ENCODE measurements at regions not wholly inside any gene's neighbourhood (a gene's known extent, or its start where the extent isn't known, plus 50 kb on each side); places are given as distances from the start of the nearest gene placed in this dataset.

GRCh38 chr7:136079934-136080333 is 102.8 kb upstream of the MTPN start:
- ATAC-seq (no peak), DNase-seq (no peak)
- in situ Hi-C loops (cut with MboI; ENCODE audit: low sequenced_read_pairs in 4 of 4) = no loop called here
- TF ChIP-seq POLR2A (IDR thresholded peaks at IDR 0.05) (no peak), CTCF (IDR thresholded peaks at IDR 0.05 in 4 of 5, conservative IDR thresholded peaks at IDR 0.05 in 1 of 5) (no peak)
- H3K4me1 ChIP-seq = peaks cover 0 to 17% of the 10 kb centered on the region in 2 donors
- H3K27ac ChIP-seq = peak overlapping the region in 3 of 4 donors; percentile 33 to 70 (median 38)
- H3K36me3 ChIP-seq = no peaks in the 10 kb centered on the region
- no peaks in the 10 kb centered on the region for H3K9me3 ChIP-seq
- H3K27me3 ChIP-seq = no peaks in the 10 kb centered on the region
- H3K4me3 ChIP-seq = no peak overlapping the region
- intact Hi-C loops (cut with DNase I; ENCODE audit: low total_unique reads) = no loop called here

GRCh38 chr7:136079478-136079892 is 102.3 kb upstream of the MTPN start:
- Histone ChIP-seq H3K4me3 (no peak overlapping the region), H3K36me3 (no peaks in the 10 kb centered on the region), H3K27ac (peak overlapping the region in 3 of 4 donors; percentile 33 to 70 (median 38)), H3K4me1 (peaks cover 0 to 17% of the 10 kb centered on the region in 2 donors), H3K9me3 (no peaks in the 10 kb centered on the region), H3K27me3 (no peaks in the 10 kb centered on the region)
- DNase-seq (no peak), ATAC-seq (peak; percentile 82 to 83)
- TF ChIP-seq POLR2A (IDR thresholded peaks at IDR 0.05) = no peak
- no peak for TF ChIP-seq CTCF (IDR thresholded peaks at IDR 0.05 in 4 of 5, conservative IDR thresholded peaks at IDR 0.05 in 1 of 5)
- in situ Hi-C loops (cut with MboI; ENCODE audit: low sequenced_read_pairs in 4 of 4) (no loop called here), intact Hi-C loops (cut with DNase I; ENCODE audit: low total_unique reads) (no loop called here)

- H3K9me3 ChIP-seq = no peaks in the 10 kb centered on the region
- H3K27me3 ChIP-seq = no peaks in the 10 kb centered on the region
- peak overlapping the region in 2 of 4 donors; percentile 38 to 70 for H3K27ac ChIP-seq
- in situ Hi-C loops (cut with MboI; ENCODE audit: low sequenced_read_pairs in 4 of 4) (no loop called here), intact Hi-C loops (cut with DNase I; ENCODE audit: low total_unique reads) (no loop called here)
- no peak for TF ChIP-seq CTCF (IDR thresholded peaks at IDR 0.05 in 4 of 5, conservative IDR thresholded peaks at IDR 0.05 in 1 of 5)
- no peak for TF ChIP-seq POLR2A (IDR thresholded peaks at IDR 0.05)
- H3K36me3 ChIP-seq = no peaks in the 10 kb centered on the region
- DNase-seq = no peak
- no peak for ATAC-seq
- H3K4me3 ChIP-seq = no peak overlapping the region
- H3K4me1 ChIP-seq = peaks cover 0 to 17% of the 10 kb centered on the region in 2 donors
These were observed 101.9 kb upstream of the MTPN start for GRCh38 chr7:136079066-136079465.

GRCh38 chr7:136078630-136079029 is 101.5 kb upstream of the MTPN start:
- in situ Hi-C loops (cut with MboI; ENCODE audit: low sequenced_read_pairs in 4 of 4) = no loop called here
- peak overlapping the region in 1 of 4 donors; percentile 70 for H3K27ac ChIP-seq
- intact Hi-C loops (cut with DNase I; ENCODE audit: low total_unique reads) = no loop called here
- H3K4me3 ChIP-seq = no peak overlapping the region
- no peak for ATAC-seq
- no peak for DNase-seq
- no peaks in the 10 kb centered on the region for H3K36me3 ChIP-seq
- no peaks in the 10 kb centered on the region for H3K9me3 ChIP-seq
- TF ChIP-seq CTCF (IDR thresholded peaks at IDR 0.05 in 4 of 5, conservative IDR thresholded peaks at IDR 0.05 in 1 of 5) (no peak), POLR2A (IDR thresholded peaks at IDR 0.05) (no peak)
- H3K4me1 ChIP-seq = peaks cover 0 to 17% of the 10 kb centered on the region in 2 donors
- H3K27me3 ChIP-seq = no peaks in the 10 kb centered on the region

- TF ChIP-seq POLR2A (IDR thresholded peaks at IDR 0.05) (no peak), CTCF (IDR thresholded peaks at IDR 0.05 in 4 of 5, conservative IDR thresholded peaks at IDR 0.05 in 1 of 5) (no peak)
- Histone ChIP-seq H3K36me3 (no peaks in the 10 kb centered on the region), H3K9me3 (no peaks in the 10 kb centered on the region), H3K27me3 (no peaks in the 10 kb centered on the region), H3K4me3 (no peak overlapping the region), H3K4me1 (peaks cover 0 to 17% of the 10 kb centered on the region in 2 donors), H3K27ac (no peak overlapping the region)
- intact Hi-C loops (cut with DNase I; ENCODE audit: low total_unique reads) (no loop called here), in situ Hi-C loops (cut with MboI; ENCODE audit: low sequenced_read_pairs in 4 of 4) (no loop called here)
- ATAC-seq (no peak), DNase-seq (no peak)
These were observed 99.8 kb upstream of the MTPN start for GRCh38 chr7:136076954-136077353.

Data from gastrocnemius medialis (tissue), 4 donors.